ENCODE measurements at regions not wholly inside any gene's neighbourhood (a gene's known extent, or its start where the extent isn't known, plus 50 kb on each side); places are given as distances from the start of the nearest gene placed in this dataset.

DNA sequence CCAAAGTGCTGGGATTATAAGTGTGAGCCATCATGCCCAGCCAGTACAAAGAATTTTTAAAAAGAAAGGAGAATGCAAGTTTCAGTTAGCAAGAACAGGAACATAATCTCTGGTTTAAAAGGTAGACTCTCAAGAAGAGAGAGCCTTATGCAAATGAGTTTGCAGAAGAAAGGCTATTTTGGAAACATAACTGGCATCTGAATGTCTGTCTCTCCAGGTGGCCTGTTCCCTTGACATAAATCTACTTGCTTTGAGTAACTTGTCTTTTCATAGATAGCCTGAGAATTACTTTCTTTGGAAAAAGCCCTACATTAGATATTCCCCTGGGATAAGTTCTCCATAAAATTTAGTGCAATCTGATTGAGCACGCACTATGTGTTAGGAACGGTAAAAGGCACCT is 109.6 kb downstream of the ICOS start:
- intact Hi-C loops (cut with DNase I) = no loop called here

DNA sequence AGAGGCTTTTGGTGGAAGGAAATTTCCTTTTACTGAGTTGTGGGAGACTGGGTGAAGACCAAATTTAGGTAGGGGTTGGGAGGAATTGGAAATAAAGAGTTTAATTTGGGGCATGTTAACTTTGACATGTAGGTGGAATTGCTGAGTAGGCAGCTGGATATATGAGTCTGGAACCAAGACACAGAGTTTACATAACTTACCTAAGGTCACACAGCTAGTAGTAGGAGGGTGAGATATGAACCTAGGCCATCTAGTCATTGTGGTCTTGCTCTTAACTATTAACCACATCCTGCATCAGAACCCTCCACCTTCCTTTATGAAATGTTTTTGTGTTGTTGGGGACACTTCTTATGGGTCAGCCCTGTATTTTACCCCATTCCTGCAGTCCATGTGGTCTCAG is 113.1 kb downstream of the ICOS start:
- TF ChIP-seq, protein P1, sequence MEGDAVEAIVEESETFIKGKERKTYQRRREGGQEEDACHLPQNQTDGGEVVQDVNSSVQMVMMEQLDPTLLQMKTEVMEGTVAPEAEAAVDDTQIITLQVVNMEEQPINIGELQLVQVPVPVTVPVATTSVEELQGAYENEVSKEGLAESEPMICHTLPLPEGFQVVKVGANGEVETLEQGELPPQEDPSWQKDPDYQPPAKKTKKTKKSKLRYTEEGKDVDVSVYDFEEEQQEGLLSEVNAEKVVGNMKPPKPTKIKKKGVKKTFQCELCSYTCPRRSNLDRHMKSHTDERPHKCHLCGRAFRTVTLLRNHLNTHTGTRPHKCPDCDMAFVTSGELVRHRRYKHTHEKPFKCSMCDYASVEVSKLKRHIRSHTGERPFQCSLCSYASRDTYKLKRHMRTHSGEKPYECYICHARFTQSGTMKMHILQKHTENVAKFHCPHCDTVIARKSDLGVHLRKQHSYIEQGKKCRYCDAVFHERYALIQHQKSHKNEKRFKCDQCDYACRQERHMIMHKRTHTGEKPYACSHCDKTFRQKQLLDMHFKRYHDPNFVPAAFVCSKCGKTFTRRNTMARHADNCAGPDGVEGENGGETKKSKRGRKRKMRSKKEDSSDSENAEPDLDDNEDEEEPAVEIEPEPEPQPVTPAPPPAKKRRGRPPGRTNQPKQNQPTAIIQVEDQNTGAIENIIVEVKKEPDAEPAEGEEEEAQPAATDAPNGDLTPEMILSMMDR (IDR thresholded peaks at IDR 0.05) = no peak
- intact Hi-C loops (cut with DNase I) = no loop called here
- no peak for DNase-seq
- Histone ChIP-seq H3K4me1 (no peaks in the 10 kb centered on the region), H3K4me3 (no peak overlapping the region), H3K27me3 (peaks cover 0 to 11% (median 0%) of the 10 kb centered on the region in 7 donors), H3K9me3 (no peaks in the 10 kb centered on the region), H3K27ac (no peak overlapping the region), H3K36me3 (no peaks in the 10 kb centered on the region)
- no peak for ATAC-seq

More for the DNA sequence above, 109.6 kb downstream of the ICOS start:
- H3K27me3 ChIP-seq = peaks cover 0 to 11% (median under 1%) of the 10 kb centered on the region in 7 donors
- TF ChIP-seq, protein P1 (IDR thresholded peaks at IDR 0.05) = no peak
- WGBS, 2 donors = 91 to 93% methylated on average over 2 of the region's 2 CpGs
- ATAC-seq = no peak
- peaks cover 0 to 10% (median 0%) of the 10 kb centered on the region in 11 donors for H3K9me3 ChIP-seq
- DNase-seq = no peak
- H3K4me1 ChIP-seq = no peaks in the 10 kb centered on the region
- no peak overlapping the region for H3K27ac ChIP-seq
- no peak overlapping the region for H3K4me3 ChIP-seq
- no peaks in the 10 kb centered on the region for H3K36me3 ChIP-seq

DNA sequence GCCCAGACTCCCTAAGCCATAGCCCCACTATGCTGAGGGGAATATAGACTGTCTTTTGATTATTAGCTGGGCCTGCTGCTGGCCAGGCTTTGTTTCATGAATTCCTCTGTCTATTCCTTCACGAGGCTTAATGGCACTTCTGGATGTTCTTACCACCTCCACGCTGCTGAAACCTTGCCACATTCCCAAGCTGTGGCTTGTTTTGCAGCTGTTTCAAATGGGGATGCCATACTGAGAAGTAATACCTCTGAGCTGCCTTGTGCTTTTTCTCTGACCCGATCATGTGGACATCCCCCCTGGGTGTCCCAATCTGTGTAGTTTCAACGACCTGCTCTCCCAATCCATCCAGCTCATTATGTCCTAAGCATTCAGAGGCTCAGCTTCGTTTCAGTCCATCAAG is 114.1 kb downstream of the ICOS start:
- Histone ChIP-seq H3K27me3 (peaks cover 0 to 7% (median 0%) of the 10 kb centered on the region in 7 donors), H3K36me3 (no peaks in the 10 kb centered on the region), H3K9me3 (no peaks in the 10 kb centered on the region), H3K4me3 (no peak overlapping the region), H3K4me1 (no peaks in the 10 kb centered on the region), H3K27ac (no peak overlapping the region)
- DNase-seq (no peak), ATAC-seq (no peak)
- intact Hi-C loops (cut with DNase I) = no loop called here
- 64 to 68% methylated on average over 5 of the region's 5 CpGs for WGBS, 2 donors
- TF ChIP-seq, protein P1 (IDR thresholded peaks at IDR 0.05) = no peak

DNA sequence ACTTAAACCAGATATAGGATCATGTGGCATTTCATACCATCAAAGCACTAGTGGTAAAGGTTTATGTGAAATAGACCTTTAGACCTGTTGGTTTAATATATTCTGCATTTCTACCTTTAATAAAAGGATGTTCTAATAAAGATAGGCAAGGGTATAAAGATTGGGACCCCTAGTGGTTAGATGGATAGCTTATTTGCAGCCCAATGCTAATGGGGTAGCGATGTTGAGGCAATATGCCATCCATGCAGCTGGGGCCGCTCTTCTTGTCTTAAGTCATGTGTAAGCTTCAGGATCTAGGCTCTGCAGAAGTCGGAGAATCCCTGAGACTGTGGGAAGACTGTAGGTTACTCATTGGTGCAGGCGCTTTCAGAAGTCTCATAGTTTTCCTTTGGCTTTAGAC is 114.9 kb downstream of the ICOS start:
- Histone ChIP-seq H3K36me3 (no peaks in the 10 kb centered on the region), H3K4me3 (no peak overlapping the region), H3K27me3 (peaks cover 0 to 7% (median 0%) of the 10 kb centered on the region in 7 donors), H3K9me3 (no peaks in the 10 kb centered on the region), H3K4me1 (no peaks in the 10 kb centered on the region), H3K27ac (no peak overlapping the region)
- TF ChIP-seq, protein P1 (IDR thresholded peaks at IDR 0.05) = peak in 2 of 9 donors; percentile 11 to 30
- 93% methylated on average over 4 of the region's 4 CpGs for WGBS, 2 donors
- intact Hi-C loops (cut with DNase I) = no loop called here
- ATAC-seq = no peak
- no peak for DNase-seq

All from heart right ventricle (tissue), 16 donors.